MCF 10A (cell line): ENCODE measurements at regions not wholly inside any gene's neighbourhood (a gene's known extent, or its start where the extent isn't known, plus 50 kb on each side); places are given as distances from the start of the nearest gene placed in this dataset.

Experiments
- BruUV-seq: library from RNA; stranded (reverse); fragments of 400-500 nt; replicated peaks from 2 replicates; lab custom pipeline; 2021; lab: Mats Ljungman, UMichigan
- CTCF ChIA-PET: fragments of 300-600 bp; sonication (Branson Sonifier 250); formaldehyde crosslinking; extraction: SDS; loops from one replicate; lab custom pipeline; 2021; ENCODE audit warnings: antibody characterized with exemption, inconsistent platforms; lab: Yijun Ruan, JAX
- POLR2A ChIA-PET: fragments of 300-600, 350-650 bp; sonication (Branson Sonifier 250); formaldehyde crosslinking; extraction: SDS; loops from one replicate; lab custom pipeline; 2020; ENCODE audit warnings: antibody characterized with exemption, inconsistent platforms; lab: Yijun Ruan, JAX
- DNase-seq: peaks from one replicate; pipeline ENCODE4 v3.0.0-alpha.2; 2018; ENCODE audit not compliant: unreplicated experiment
- H3K27ac Mint-ChIP-seq: one replicate; pipeline ENCODE4 v1.8.0; 2022; ENCODE audit warnings: mild to moderate bottlenecking, low read depth, mixed read lengths; ENCODE audit not compliant: unreplicated experiment
- H3K27me3 Mint-ChIP-seq: one replicate; pipeline ENCODE4 v1.8.0; 2022; ENCODE audit warnings: mixed read lengths; ENCODE audit not compliant: insufficient read depth, unreplicated experiment
- H3K36me3 Mint-ChIP-seq: one replicate; pipeline ENCODE4 v1.8.0; 2022; ENCODE audit warnings: mild to moderate bottlenecking, moderate library complexity, mixed read lengths; ENCODE audit not compliant: insufficient read depth, unreplicated experiment
- H3K4me1 Mint-ChIP-seq: one replicate; pipeline ENCODE4 v1.8.0; 2022; ENCODE audit warnings: mixed read lengths; ENCODE audit not compliant: insufficient read depth, unreplicated experiment
- H3K4me3 Mint-ChIP-seq: one replicate; pipeline ENCODE4 v1.8.0; 2022; ENCODE audit warnings: mild to moderate bottlenecking, moderate library complexity, mixed read lengths; ENCODE audit not compliant: unreplicated experiment
- H3K9me3 Mint-ChIP-seq: one replicate; pipeline ENCODE4 v1.8.0; 2022; ENCODE audit warnings: mixed read lengths; ENCODE audit not compliant: unreplicated experiment
- CTCF ChIP-seq: fragments of 200-600 bp; IDR thresholded peaks from one replicate; pipeline ENCODE4 v1.8.0; 2022; ENCODE audit warnings: antibody characterized with exemption, mild to moderate bottlenecking; ENCODE audit not compliant: unreplicated experiment
- intact Hi-C: fragments of 100-400 bp; cut with micrococcal nuclease; formaldehyde crosslinking; loops from 2 replicates; pipeline ENCODE4 v1.14.1; 2022

GRCh38 chr16:66030036-66030435 lies 336.5 kb upstream of the CDH5 start:
- Mint-ChIP-seq H3K4me3 (no peak overlapping the region), H3K27ac (no peak overlapping the region), H3K4me1 (no peaks in the 10 kb centered on the region), H3K27me3 (no peaks in the 10 kb centered on the region), H3K9me3 (peaks cover 30% of the 10 kb centered on the region), H3K36me3 (no peaks in the 10 kb centered on the region)
- no TSS peak for BruUV-seq
- TF ChIP-seq CTCF = no peak
- POLR2A ChIA-PET = no interaction called here
- no peak for DNase-seq
- intact Hi-C loops = no loop called here
- CTCF ChIA-PET = no interaction called here

- no peak overlapping the region for H3K27ac Mint-ChIP-seq
Measured at GRCh38 chr16:66028510-66029216, 337.8 kb upstream of the CDH5 start.

DNA sequence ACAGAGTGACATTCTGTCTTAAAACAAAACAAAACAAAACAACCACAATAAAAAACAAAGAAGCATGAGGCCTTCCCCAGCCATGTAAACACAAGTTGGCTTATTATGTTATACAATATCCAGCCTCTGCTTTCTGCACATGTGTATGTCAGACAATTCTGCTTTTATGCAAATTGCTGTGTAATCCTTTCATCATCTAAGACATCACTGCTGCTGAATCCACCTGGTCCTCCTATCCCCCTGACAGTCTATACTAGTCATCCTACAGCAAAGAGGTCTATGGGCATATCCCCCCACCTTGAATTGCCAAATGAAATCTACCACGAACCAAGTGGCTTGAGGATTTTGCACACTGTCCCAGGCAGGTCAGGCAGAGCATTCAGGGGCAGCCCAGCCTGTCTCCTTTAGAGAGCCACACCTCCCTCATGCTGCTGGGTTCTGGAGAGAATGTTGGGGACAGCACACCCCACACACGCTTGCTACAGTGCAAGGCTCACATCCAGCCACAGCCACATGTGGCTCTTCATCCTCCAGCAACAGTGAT lies 339.6 kb upstream of the CDH5 start:
- ChIA-PET POLR2A (no interaction called here), CTCF (no interaction called here)
- no peak for DNase-seq
- H3K36me3 Mint-ChIP-seq = no peaks in the 10 kb centered on the region
- no peak overlapping the region for H3K27ac Mint-ChIP-seq
- intact Hi-C loops = no loop called here
- no peaks in the 10 kb centered on the region for H3K27me3 Mint-ChIP-seq
- no peak for TF ChIP-seq CTCF
- H3K9me3 Mint-ChIP-seq = peaks cover 24% of the 10 kb centered on the region
- H3K4me1 Mint-ChIP-seq = no peaks in the 10 kb centered on the region
- no TSS peak for BruUV-seq
- H3K4me3 Mint-ChIP-seq = no peak overlapping the region

More at GRCh38 chr16:66028510-66029216, 337.8 kb upstream of the CDH5 start:
- intact Hi-C loops = no loop called here
- DNase-seq = peak; percentile 3
- TF ChIP-seq CTCF = no peak
- no peaks in the 10 kb centered on the region for H3K36me3 Mint-ChIP-seq
- no peak overlapping the region for H3K4me3 Mint-ChIP-seq
- H3K4me1 Mint-ChIP-seq = no peaks in the 10 kb centered on the region
- CTCF ChIA-PET = interaction anchor here (0.5 to 0.6 kb wide), 2 partner anchors 47 to 148 kb away, joined by 3 read pairs; no protein-coding TSS in a partner anchor
- peaks cover 21% of the 10 kb centered on the region for H3K9me3 Mint-ChIP-seq
- POLR2A ChIA-PET = no interaction called here
- no peaks in the 10 kb centered on the region for H3K27me3 Mint-ChIP-seq
- no TSS peak for BruUV-seq

GRCh38 chr16:66026211-66026610 lies 340.3 kb upstream of the CDH5 start:
- Mint-ChIP-seq H3K9me3 (peaks cover 30% of the 10 kb centered on the region), H3K4me1 (no peaks in the 10 kb centered on the region), H3K27me3 (no peaks in the 10 kb centered on the region), H3K36me3 (no peaks in the 10 kb centered on the region), H3K4me3 (no peak overlapping the region), H3K27ac (no peak overlapping the region)
- ChIA-PET POLR2A (no interaction called here), CTCF (interaction anchor here (0.6 to 0.8 kb wide), 2 partner anchors 24 to 408 kb away, joined by 3 read pairs; no protein-coding TSS in a partner anchor)
- no peak for TF ChIP-seq CTCF
- intact Hi-C loops = no loop called here
- BruUV-seq = no TSS peak
- DNase-seq = peak; percentile 51
